Transverse colon (tissue), 4 donors: ENCODE measurements at regions not wholly inside any gene's neighbourhood (a gene's known extent, or its start where the extent isn't known, plus 50 kb on each side); places are given as distances from the start of the nearest gene placed in this dataset.

Source experiments
- EP300 ChIP-seq: sonication (generic); formaldehyde crosslinking; IDR thresholded peaks from one replicate; pipeline ENCODE4 v1.6.1; 2017; ENCODE audit warnings: antibody characterized with exemption, low read depth
- POLR2A ChIP-seq: fragments of 450-650 bp; IDR thresholded peaks from one replicate; pipeline ENCODE4 v1.6.1; 2016; ENCODE audit warnings: antibody characterized with exemption, mild to moderate bottlenecking, moderate library complexity
- POLR2AphosphoS5 ChIP-seq, 3 donors: sonication (generic); formaldehyde crosslinking; IDR thresholded peaks; one replicate each; pipeline ENCODE4 v1.6.1; 2016; ENCODE audit warnings: antibody characterized with exemption in 3 of 3
- TF ChIP-seq, protein P1 (sequence below), 5 experiments: fragments of 200-600 bp in 3 of 5; fragments of 450-650 bp in 2 of 5; sonication (generic) in 3 of 5; IDR thresholded peaks; 1 replicate in 2 of 5; 2 replicates in 3 of 5; pipeline ENCODE4 v1.5.1; 2016 to 2017; ENCODE audit warnings: antibody characterized with exemption in 5 of 5, inconsistent platforms in 3 of 5, mild to moderate bottlenecking in 2 of 5, moderate library complexity in 1 of 5

DNA sequence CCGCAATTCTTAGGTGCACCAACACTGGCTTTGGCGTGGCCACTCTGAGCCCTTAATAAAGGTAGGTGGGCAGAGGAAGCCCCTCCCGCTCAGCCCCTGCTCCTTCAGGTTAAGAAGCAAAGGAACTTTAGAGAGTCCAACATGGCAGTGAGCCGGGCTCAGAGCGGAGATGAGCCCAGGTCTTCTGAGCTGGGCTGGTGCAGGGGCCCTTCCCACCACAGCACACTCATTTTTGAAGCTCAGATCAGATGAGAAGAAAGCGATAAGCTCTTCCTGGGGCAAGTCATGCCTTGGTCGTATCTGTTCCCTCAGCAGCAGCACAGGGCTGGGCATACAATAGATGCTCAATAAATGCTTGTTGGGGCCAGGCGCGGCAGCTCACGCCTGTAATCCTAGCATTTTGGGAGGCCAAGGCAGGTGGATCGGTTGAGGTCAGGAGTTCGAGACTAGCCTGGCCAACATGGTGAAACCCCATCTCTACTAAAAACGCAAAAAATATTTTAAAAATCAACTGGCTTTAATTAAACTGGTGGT is 51.1 kb upstream of the TARDBP start:
- TF ChIP-seq, protein P1, sequence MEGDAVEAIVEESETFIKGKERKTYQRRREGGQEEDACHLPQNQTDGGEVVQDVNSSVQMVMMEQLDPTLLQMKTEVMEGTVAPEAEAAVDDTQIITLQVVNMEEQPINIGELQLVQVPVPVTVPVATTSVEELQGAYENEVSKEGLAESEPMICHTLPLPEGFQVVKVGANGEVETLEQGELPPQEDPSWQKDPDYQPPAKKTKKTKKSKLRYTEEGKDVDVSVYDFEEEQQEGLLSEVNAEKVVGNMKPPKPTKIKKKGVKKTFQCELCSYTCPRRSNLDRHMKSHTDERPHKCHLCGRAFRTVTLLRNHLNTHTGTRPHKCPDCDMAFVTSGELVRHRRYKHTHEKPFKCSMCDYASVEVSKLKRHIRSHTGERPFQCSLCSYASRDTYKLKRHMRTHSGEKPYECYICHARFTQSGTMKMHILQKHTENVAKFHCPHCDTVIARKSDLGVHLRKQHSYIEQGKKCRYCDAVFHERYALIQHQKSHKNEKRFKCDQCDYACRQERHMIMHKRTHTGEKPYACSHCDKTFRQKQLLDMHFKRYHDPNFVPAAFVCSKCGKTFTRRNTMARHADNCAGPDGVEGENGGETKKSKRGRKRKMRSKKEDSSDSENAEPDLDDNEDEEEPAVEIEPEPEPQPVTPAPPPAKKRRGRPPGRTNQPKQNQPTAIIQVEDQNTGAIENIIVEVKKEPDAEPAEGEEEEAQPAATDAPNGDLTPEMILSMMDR (IDR thresholded peaks at IDR 0.05): peak in 3 of 5 experiments; percentile 8 to 28 (median 14)
- TF ChIP-seq POLR2A (no peak), POLR2AphosphoS5 (IDR thresholded peaks at IDR 0.05) (no peak), EP300 (no peak)
